SU-DHL-6 (cell line): ENCODE measurements at regions not wholly inside any gene's neighbourhood (a gene's known extent, or its start where the extent isn't known, plus 50 kb on each side); places are given as distances from the start of the nearest gene placed in this dataset.

Experiments
- EZH2phosphoT487 ChIP-seq: fragments of 200-600 bp; sonication (generic), shearing (Covaris generic); conservative IDR thresholded peaks from 2 replicates; pipeline ENCODE4 v1.6.1; 2018; ENCODE audit warnings: mild to moderate bottlenecking, antibody characterized with exemption, low read length, moderate library complexity, mixed read lengths
- TF ChIP-seq, protein P1 (sequence below): fragments of 200-600 bp; sonication (generic); IDR thresholded peaks from one replicate; pipeline ENCODE4 v1.5.1; 2017; ENCODE audit warnings: antibody characterized with exemption, mild to moderate bottlenecking, low read length, moderate library complexity; ENCODE audit not compliant: insufficient read depth, poor library complexity, severe bottlenecking

DNA sequence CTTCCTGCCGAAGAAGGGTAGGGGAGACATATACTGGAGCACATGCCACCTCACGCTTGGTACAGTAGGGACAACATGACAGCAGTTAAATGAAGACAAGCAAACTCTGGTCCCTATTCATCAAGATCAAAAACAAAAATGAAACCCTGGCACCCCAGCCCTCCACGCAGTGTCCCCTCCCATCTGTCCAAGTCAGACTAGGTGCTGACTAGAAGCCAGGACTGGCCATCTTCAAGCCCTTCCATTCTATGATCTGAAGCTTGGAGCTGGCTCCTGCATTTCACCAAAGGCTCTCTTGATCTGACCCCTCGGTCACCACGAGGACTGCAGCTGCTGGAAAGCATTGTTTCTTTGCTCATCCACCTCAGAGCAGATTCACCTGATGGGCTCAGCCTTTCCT, 158.9 kb upstream of the GGTLC1 start:
- TF ChIP-seq, protein P1, sequence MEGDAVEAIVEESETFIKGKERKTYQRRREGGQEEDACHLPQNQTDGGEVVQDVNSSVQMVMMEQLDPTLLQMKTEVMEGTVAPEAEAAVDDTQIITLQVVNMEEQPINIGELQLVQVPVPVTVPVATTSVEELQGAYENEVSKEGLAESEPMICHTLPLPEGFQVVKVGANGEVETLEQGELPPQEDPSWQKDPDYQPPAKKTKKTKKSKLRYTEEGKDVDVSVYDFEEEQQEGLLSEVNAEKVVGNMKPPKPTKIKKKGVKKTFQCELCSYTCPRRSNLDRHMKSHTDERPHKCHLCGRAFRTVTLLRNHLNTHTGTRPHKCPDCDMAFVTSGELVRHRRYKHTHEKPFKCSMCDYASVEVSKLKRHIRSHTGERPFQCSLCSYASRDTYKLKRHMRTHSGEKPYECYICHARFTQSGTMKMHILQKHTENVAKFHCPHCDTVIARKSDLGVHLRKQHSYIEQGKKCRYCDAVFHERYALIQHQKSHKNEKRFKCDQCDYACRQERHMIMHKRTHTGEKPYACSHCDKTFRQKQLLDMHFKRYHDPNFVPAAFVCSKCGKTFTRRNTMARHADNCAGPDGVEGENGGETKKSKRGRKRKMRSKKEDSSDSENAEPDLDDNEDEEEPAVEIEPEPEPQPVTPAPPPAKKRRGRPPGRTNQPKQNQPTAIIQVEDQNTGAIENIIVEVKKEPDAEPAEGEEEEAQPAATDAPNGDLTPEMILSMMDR: no peak
- no peak for TF ChIP-seq EZH2phosphoT487
